H1 (cell line): ENCODE measurements at regions not wholly inside any gene's neighbourhood (a gene's known extent, or its start where the extent isn't known, plus 50 kb on each side); places are given as distances from the start of the nearest gene placed in this dataset.

Source experiments
- CHD7 ChIP-seq: fragments of 300-600 bp; sonication (generic); IDR thresholded peaks from 2 replicates; pipeline ENCODE4 v1.7.1; 2012; ENCODE audit warnings: low read length, moderate library complexity, mild to moderate bottlenecking, inconsistent platforms; ENCODE audit not compliant: insufficient replicate concordance
- CTCF ChIP-seq, 3 experiments: IDR thresholded peaks; 1 replicate in 2 of 3; 2 replicates in 1 of 3; pipeline versions ENCODE4 v1.5.1 to v1.6.1; 2011; ENCODE audit warnings: low read length in 3 of 3, mild to moderate bottlenecking in 3 of 3, inconsistent platforms in 2 of 3, low read depth in 1 of 3, moderate library complexity in 1 of 3; ENCODE audit not compliant: insufficient read depth in 1 of 3; ENCODE audit errors: control extremely low read depth in 1 of 3
- EP300 ChIP-seq, 2 experiments: IDR thresholded peaks; 1 replicate in 1 of 2; 2 replicates in 1 of 2; pipeline ENCODE4 v1.6.1; 2011 to 2012; ENCODE audit warnings: low read depth in 2 of 2, low read length in 2 of 2, mild to moderate bottlenecking in 2 of 2, borderline replicate concordance in 1 of 2, inconsistent platforms in 1 of 2, moderate library complexity in 1 of 2
- EZH2 ChIP-seq: fragments of 200-600 bp; sonication (generic); IDR thresholded peaks from 2 replicates; pipeline ENCODE4 v1.7.1; 2012; ENCODE audit warnings: low read depth, mild to moderate bottlenecking, moderate library complexity, low read length, inconsistent platforms; ENCODE audit not compliant: severe bottlenecking
- NRF1 ChIP-seq: IDR thresholded peaks from 2 replicates; pipeline ENCODE4 v1.6.1; 2011; ENCODE audit warnings: mild to moderate bottlenecking, low read depth, low read length, improper control_type of control experiment
- POLR2A ChIP-seq, 2 experiments: IDR thresholded peaks; 1 replicate in 1 of 2; 2 replicates in 1 of 2; pipeline ENCODE4 v1.6.1; 2011; ENCODE audit warnings: low read depth in 2 of 2, low read length in 2 of 2, mild to moderate bottlenecking in 2 of 2; ENCODE audit errors: control extremely low read depth in 1 of 2
- SIN3A ChIP-seq, 2 experiments: IDR thresholded peaks in 1 of 2; conservative IDR thresholded peaks in 1 of 2; 2 replicates each; pipeline ENCODE4 v1.6.1; 2011 to 2012; ENCODE audit warnings: low read length in 2 of 2, improper control_type of control experiment in 1 of 2, low read depth in 1 of 2, mild to moderate bottlenecking in 1 of 2
- SP2 ChIP-seq: IDR thresholded peaks from 2 replicates; pipeline ENCODE4 v1.6.1; 2012; ENCODE audit warnings: mild to moderate bottlenecking, low read length, inconsistent platforms
- YY1 ChIP-seq: IDR thresholded peaks from 2 replicates; pipeline ENCODE4 v1.6.1; 2011; ENCODE audit warnings: low read depth, mild to moderate bottlenecking, low read length

GRCh38 chr7:50204581-50204980 lies 99.9 kb upstream of the IKZF1 start:
- no peak for TF ChIP-seq SP2
- no peak for TF ChIP-seq POLR2A (IDR thresholded peaks at IDR 0.05; ENCODE audit: control extremely low read depth in 1 of 2, low read depth in 2 of 2, low read length in 2 of 2)
- TF ChIP-seq CTCF (IDR thresholded peaks at IDR 0.05; ENCODE audit: control extremely low read depth in 1 of 3, insufficient read depth in 1 of 3, low read depth in 1 of 3, low read length in 3 of 3): no peak
- no peak for TF ChIP-seq EP300 (IDR thresholded peaks at IDR 0.05; ENCODE audit: borderline replicate concordance in 1 of 2, low read depth in 2 of 2, low read length in 2 of 2)
- TF ChIP-seq CHD7: no peak
- TF ChIP-seq SIN3A (conservative IDR thresholded peaks at IDR 0.05 in 1 of 2, IDR thresholded peaks at IDR 0.05 in 1 of 2; ENCODE audit: low read depth in 1 of 2, low read length in 2 of 2): no peak
- TF ChIP-seq EZH2: no peak
- no peak for TF ChIP-seq NRF1
- no peak for TF ChIP-seq YY1
